Neural progenitor cell (in vitro differentiated cells): ENCODE measurements at regions not wholly inside any gene's neighbourhood (a gene's known extent, or its start where the extent isn't known, plus 50 kb on each side); places are given as distances from the start of the nearest gene placed in this dataset.

Experiments
- DNase-seq: peaks from one replicate; pipeline ENCODE4 v3.0.0-alpha.2; 2016; ENCODE audit warnings: low spot score
- H2AFZ ChIP-seq: fragments of 200-600 bp; sonication (generic); replicated peaks from 2 replicates; pipeline ENCODE4 v1.6.1; 2016; ENCODE audit warnings: antibody characterized with exemption
- H3F3A ChIP-seq: fragments of 200-600 bp; sonication (generic); 2 replicates; pipeline ENCODE4 v1.6.1; 2016; ENCODE audit warnings: antibody characterized with exemption, low read depth
- H3K27ac ChIP-seq: fragments of 200-600 bp; sonication (generic); 2 replicates; pipeline ENCODE4 v1.5.1; 2016; ENCODE audit warnings: mild to moderate bottlenecking
- H3K27me3 ChIP-seq: fragments of 200-600 bp; sonication (generic); 2 replicates; pipeline ENCODE4 v1.6.1; 2016; ENCODE audit warnings: mild to moderate bottlenecking, moderate library complexity
- H3K36me3 ChIP-seq: fragments of 200-600 bp; sonication (generic); 2 replicates; pipeline ENCODE4 v1.5.1; 2016
- H3K4me1 ChIP-seq: fragments of 200-600 bp; sonication (generic); 2 replicates; pipeline ENCODE4 v1.6.1; 2016; ENCODE audit warnings: mixed run types
- H3K4me2 ChIP-seq: fragments of 200-600 bp; sonication (generic); 2 replicates; pipeline ENCODE4 v1.6.1; 2016
- H3K4me3 ChIP-seq: fragments of 200-600 bp; sonication (generic); 2 replicates; pipeline ENCODE4 v1.5.1; 2016
- H3K79me2 ChIP-seq: fragments of 200-600 bp; sonication (generic); 2 replicates; pipeline ENCODE4 v1.6.1; 2016; ENCODE audit warnings: low read depth
- H3K9ac ChIP-seq: fragments of 200-600 bp; sonication (generic); 2 replicates; pipeline ENCODE4 v1.6.1; 2016
- H3K9me3 ChIP-seq: fragments of 200-600 bp; sonication (generic); 2 replicates; pipeline ENCODE4 v1.5.1; 2016; ENCODE audit warnings: low read depth
- H4K20me1 ChIP-seq: fragments of 200-600 bp; sonication (generic); 2 replicates; pipeline ENCODE4 v1.6.1; 2016; ENCODE audit warnings: low read depth
- H3K27ac Mint-ChIP-seq: 3 replicates; pipeline ENCODE4 v1.8.0; 2021; ENCODE audit warnings: mixed read lengths
- H3K27me3 Mint-ChIP-seq: 2 replicates; pipeline ENCODE4 v1.8.0; 2022; ENCODE audit warnings: low read depth, mild to moderate bottlenecking, inconsistent platforms, moderate library complexity, mixed read lengths; ENCODE audit not compliant: insufficient read depth
- H3K36me3 Mint-ChIP-seq: 3 replicates; pipeline ENCODE4 v1.8.0; 2021; ENCODE audit warnings: mixed read lengths
- H3K4me1 Mint-ChIP-seq: 3 replicates; pipeline ENCODE4 v1.8.0; 2021; ENCODE audit warnings: mixed read lengths
- H3K4me3 Mint-ChIP-seq: 3 replicates; pipeline ENCODE4 v1.8.0; 2021; ENCODE audit warnings: mild to moderate bottlenecking, moderate library complexity, mixed read lengths
- H3K9me3 Mint-ChIP-seq: 3 replicates; pipeline ENCODE4 v1.8.0; 2020; ENCODE audit warnings: mixed read lengths
- CTCF ChIP-seq: fragments of 200-600 bp; sonication (generic); IDR thresholded peaks from 2 replicates; pipeline ENCODE4 v1.5.1; 2017; ENCODE audit warnings: antibody characterized with exemption, mild to moderate bottlenecking
- EZH2 ChIP-seq: fragments of 200-600 bp; sonication (generic); IDR thresholded peaks from 2 replicates; pipeline ENCODE4 v1.6.1; 2017; ENCODE audit warnings: antibody characterized with exemption, mild to moderate bottlenecking, moderate library complexity
- EZH2phosphoT487 ChIP-seq: fragments of 200-600 bp; sonication (generic); IDR thresholded peaks from 2 replicates; pipeline ENCODE4 v1.6.1; 2017; ENCODE audit warnings: antibody characterized with exemption

GRCh38 chr16:55256412-55257016 lies 67.5 kb upstream of the IRX6 start:
- no peak overlapping the region for H3K27ac Mint-ChIP-seq

GRCh38 chr16:55257966-55258613 lies 65.9 kb upstream of the IRX6 start:
- TF ChIP-seq EZH2 (no peak), CTCF (peak; percentile 90)
- Mint-ChIP-seq H3K27ac (no peak overlapping the region), H3K27me3 (peaks cover 2% of the 10 kb centered on the region), H3K36me3 (no peaks in the 10 kb centered on the region), H3K9me3 (no peaks in the 10 kb centered on the region), H3K4me1 (no peaks in the 10 kb centered on the region), H3K4me3 (no peak overlapping the region)
- H4K20me1 ChIP-seq, result no peaks in the 10 kb centered on the region
- H3K79me2 ChIP-seq, result no peaks in the 10 kb centered on the region
- H3K36me3 ChIP-seq, result no peaks in the 10 kb centered on the region
- peak; percentile 79 for DNase-seq
- H3K4me2 ChIP-seq, result no peak overlapping the region
- H3K9me3 ChIP-seq, result no peaks in the 10 kb centered on the region
- no peaks in the 10 kb centered on the region for H3F3A ChIP-seq
- no peak overlapping the region for H3K9ac ChIP-seq
- H3K27ac ChIP-seq, result no peak overlapping the region
- H3K27me3 ChIP-seq, result no peaks in the 10 kb centered on the region
- no peaks in the 10 kb centered on the region for H3K4me1 ChIP-seq
- H3K4me3 ChIP-seq, result no peak overlapping the region
- H2AFZ ChIP-seq, result no peak overlapping the region

More at GRCh38 chr16:55256412-55257016, 67.5 kb upstream of the IRX6 start:
- Histone ChIP-seq H3F3A (no peaks in the 10 kb centered on the region), H4K20me1 (no peaks in the 10 kb centered on the region), H3K27ac (no peak overlapping the region), H3K4me1 (no peaks in the 10 kb centered on the region), H3K4me3 (no peak overlapping the region), H2AFZ (no peak overlapping the region), H3K36me3 (no peaks in the 10 kb centered on the region), H3K4me2 (no peak overlapping the region), H3K9me3 (no peaks in the 10 kb centered on the region), H3K79me2 (no peaks in the 10 kb centered on the region), H3K27me3 (no peaks in the 10 kb centered on the region), H3K9ac (no peak overlapping the region)
- Mint-ChIP-seq H3K27me3 (peaks cover 2% of the 10 kb centered on the region), H3K9me3 (no peaks in the 10 kb centered on the region), H3K4me1 (no peaks in the 10 kb centered on the region), H3K36me3 (no peaks in the 10 kb centered on the region), H3K4me3 (no peak overlapping the region)
- DNase-seq, result no peak
- no peak for TF ChIP-seq CTCF
- no peak for TF ChIP-seq EZH2
- no peak for TF ChIP-seq EZH2phosphoT487

- TF ChIP-seq EZH2phosphoT487 (no peak), CTCF (no peak), EZH2 (no peak)
- no peak overlapping the region for H3K4me3 Mint-ChIP-seq
- Histone ChIP-seq H3K4me1 (no peaks in the 10 kb centered on the region), H3K36me3 (no peaks in the 10 kb centered on the region), H3K9ac (no peak overlapping the region), H3K9me3 (no peaks in the 10 kb centered on the region), H3K4me2 (no peak overlapping the region), H3F3A (no peaks in the 10 kb centered on the region), H3K79me2 (no peaks in the 10 kb centered on the region), H4K20me1 (no peaks in the 10 kb centered on the region), H3K27ac (no peak overlapping the region), H2AFZ (no peak overlapping the region), H3K27me3 (no peaks in the 10 kb centered on the region), H3K4me3 (no peak overlapping the region)
- no peaks in the 10 kb centered on the region for H3K36me3 Mint-ChIP-seq
- no peaks in the 10 kb centered on the region for H3K9me3 Mint-ChIP-seq
- H3K27me3 Mint-ChIP-seq, result peaks cover 2% of the 10 kb centered on the region
- H3K4me1 Mint-ChIP-seq, result no peaks in the 10 kb centered on the region
- H3K27ac Mint-ChIP-seq, result no peak overlapping the region
- DNase-seq, result no peak
Observed at GRCh38 chr16:55261301-55261700, 62.7 kb upstream of the IRX6 start.
